22Rv1 (cell line): ENCODE measurements at regions not wholly inside any gene's neighbourhood (a gene's known extent, or its start where the extent isn't known, plus 50 kb on each side); places are given as distances from the start of the nearest gene placed in this dataset.

Source experiments
- CTCF ChIP-seq: fragments of 450-650 bp; IDR thresholded peaks from 2 replicates; pipeline ENCODE4 v1.5.1; 2017; ENCODE audit warnings: mild to moderate bottlenecking
- ZFX ChIP-seq: fragments of 450-650 bp; IDR thresholded peaks from 2 replicates; pipeline ENCODE4 v1.6.1; 2017; ENCODE audit warnings: antibody characterized with exemption, borderline replicate concordance

DNA sequence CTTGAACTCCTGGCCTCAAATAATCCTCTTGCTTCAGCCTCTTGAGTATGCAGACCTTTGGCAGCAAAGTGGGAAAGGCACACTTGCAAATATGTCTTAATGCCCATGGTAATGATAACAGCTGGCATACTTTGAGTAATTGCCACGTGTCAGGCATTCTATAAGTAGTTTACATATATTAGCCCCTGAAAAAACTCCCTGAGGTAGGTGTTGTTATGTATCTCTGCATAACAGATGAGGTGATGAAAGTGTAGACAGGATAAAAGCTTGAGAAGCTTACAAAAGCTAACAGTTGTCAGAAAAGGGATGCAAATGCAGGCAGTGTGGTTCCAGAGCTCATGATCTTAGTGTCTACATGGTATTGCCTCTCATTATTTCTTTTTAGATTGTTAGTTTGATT lies 291.1 kb upstream of the C11orf87 start:
- TF ChIP-seq CTCF (no peak), ZFX (no peak)
